ENCODE measurements at regions not wholly inside any gene's neighbourhood (a gene's known extent, or its start where the extent isn't known, plus 50 kb on each side); places are given as distances from the start of the nearest gene placed in this dataset.

- POLR2A ChIA-PET = no interaction called here
- no peak for TF ChIP-seq CTCF (IDR thresholded peaks at IDR 0.05; ENCODE audit: control extremely low read depth, extremely low read depth, low read depth, missing control alignments)
- CTCF ChIA-PET = interaction anchor here (0.7 to 4.2 kb wide), 2 partner anchors 32 kb away, joined by 3 to 19 read pairs; no protein-coding TSS in a partner anchor
- peak; percentile 15 for DNase-seq (ENCODE audit: extremely low spot score)
Measured at GRCh38 chr10:107442035-107442505, 277.6 kb upstream of the SORCS1 start.

GRCh38 chr10:107440741-107441140 lies 276.2 kb upstream of the SORCS1 start:
- no peak for DNase-seq (ENCODE audit: extremely low spot score)
- POLR2A ChIA-PET = no interaction called here
- CTCF ChIA-PET = no interaction called here
- no peak for TF ChIP-seq CTCF (IDR thresholded peaks at IDR 0.05; ENCODE audit: control extremely low read depth, extremely low read depth, low read depth, missing control alignments)

GRCh38 chr10:107437921-107438320 lies 273.4 kb upstream of the SORCS1 start:
- DNase-seq (ENCODE audit: extremely low spot score) = no peak
- ChIA-PET CTCF (interaction anchor here (1.2 kb wide), 1 partner anchor 43 kb away, joined by 3 read pairs; no protein-coding TSS in a partner anchor), POLR2A (no interaction called here)
- TF ChIP-seq CTCF (IDR thresholded peaks at IDR 0.05; ENCODE audit: control extremely low read depth, extremely low read depth, low read depth, missing control alignments) = no peak

- no peak for TF ChIP-seq CTCF (IDR thresholded peaks at IDR 0.05; ENCODE audit: control extremely low read depth, extremely low read depth, low read depth, missing control alignments)
- POLR2A ChIA-PET = no interaction called here
- CTCF ChIA-PET = interaction anchor here (1.2 kb wide), 1 partner anchor 44 kb away, joined by 3 read pairs; no protein-coding TSS in a partner anchor
- no peak for DNase-seq (ENCODE audit: extremely low spot score)
Measured at GRCh38 chr10:107436568-107436967, 272.1 kb upstream of the SORCS1 start.

- no peak for TF ChIP-seq CTCF (IDR thresholded peaks at IDR 0.05; ENCODE audit: control extremely low read depth, extremely low read depth, low read depth, missing control alignments)
- CTCF ChIA-PET = interaction anchor here (1.2 to 2.7 kb wide), 4 partner anchors 10 to 41 kb away, joined by 3 to 14 read pairs (median 10); no protein-coding TSS in a partner anchor
- no peak for DNase-seq (ENCODE audit: extremely low spot score)
- POLR2A ChIA-PET = interaction anchor here (0.5 kb wide), 1 partner anchor 486 kb away, joined by 3 read pairs; no protein-coding TSS in a partner anchor
Measured at GRCh38 chr10:107434854-107435253, 270.3 kb upstream of the SORCS1 start.

- CTCF ChIA-PET = interaction anchor here (0.7 to 2.7 kb wide), 8 partner anchors 10 to 380 kb away, joined by 3 to 14 read pairs (median 3); no protein-coding TSS in a partner anchor
- no peak for TF ChIP-seq CTCF (IDR thresholded peaks at IDR 0.05; ENCODE audit: control extremely low read depth, extremely low read depth, low read depth, missing control alignments)
- POLR2A ChIA-PET = interaction anchor here (0.5 kb wide), 1 partner anchor 485 kb away, joined by 3 read pairs; no protein-coding TSS in a partner anchor
- DNase-seq (ENCODE audit: extremely low spot score) = no peak
Measured at GRCh38 chr10:107434201-107434600, 269.7 kb upstream of the SORCS1 start.

All from GM10248 (cell line).